ENCODE measurements at regions not wholly inside any gene's neighbourhood (a gene's known extent, or its start where the extent isn't known, plus 50 kb on each side); places are given as distances from the start of the nearest gene placed in this dataset.
"Not testable (repeated sequence)": the region's sequence is repeated elsewhere in the genome, so short reads cannot be mapped to it uniquely, and the experiment has no call there.

GRCh38 chr20:33927724-33928123 is 66.0 kb upstream of the RALY start:
- no peak overlapping the region for H3K4me3 Mint-ChIP-seq
- H3K27me3 Mint-ChIP-seq: peaks cover 2% of the 10 kb centered on the region
- DNase-seq (no peak), ATAC-seq (no peak)
- H3K27ac Mint-ChIP-seq: no peak overlapping the region
- peaks cover 8% of the 10 kb centered on the region for H3K4me1 Mint-ChIP-seq
- H3K9me3 Mint-ChIP-seq: no peaks in the 10 kb centered on the region
- H3K36me3 Mint-ChIP-seq (ENCODE audit: low read depth): no peaks in the 10 kb centered on the region

DNA sequence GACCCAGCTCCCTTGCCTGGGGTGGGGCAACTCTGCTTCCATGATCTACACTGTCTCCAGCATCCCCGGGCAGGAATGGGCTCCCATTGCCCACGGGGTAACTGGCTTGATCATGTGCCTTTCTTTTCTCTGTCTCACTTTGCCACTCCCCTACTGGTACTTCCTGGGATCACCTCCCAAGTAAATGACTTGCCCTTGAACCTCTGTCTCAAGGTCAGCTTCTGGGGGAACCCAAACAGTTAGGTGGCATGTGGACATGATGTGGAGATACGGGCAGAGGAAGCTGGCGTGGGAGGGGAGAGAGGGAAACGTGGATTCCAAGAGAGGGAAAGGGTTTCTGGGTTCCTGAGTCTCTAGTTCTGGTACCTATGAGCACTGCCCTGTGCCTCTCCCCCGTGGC is 63.8 kb upstream of the RALY start:
- H3K36me3 Mint-ChIP-seq (ENCODE audit: low read depth): no peaks in the 10 kb centered on the region
- no peak overlapping the region for H3K27ac Mint-ChIP-seq
- H3K9me3 Mint-ChIP-seq: no peaks in the 10 kb centered on the region
- H3K4me3 Mint-ChIP-seq: no peak overlapping the region
- ATAC-seq (no peak), DNase-seq (no peak)
- H3K27me3 Mint-ChIP-seq: peaks cover 2% of the 10 kb centered on the region
- peaks cover 8% of the 10 kb centered on the region for H3K4me1 Mint-ChIP-seq

DNA sequence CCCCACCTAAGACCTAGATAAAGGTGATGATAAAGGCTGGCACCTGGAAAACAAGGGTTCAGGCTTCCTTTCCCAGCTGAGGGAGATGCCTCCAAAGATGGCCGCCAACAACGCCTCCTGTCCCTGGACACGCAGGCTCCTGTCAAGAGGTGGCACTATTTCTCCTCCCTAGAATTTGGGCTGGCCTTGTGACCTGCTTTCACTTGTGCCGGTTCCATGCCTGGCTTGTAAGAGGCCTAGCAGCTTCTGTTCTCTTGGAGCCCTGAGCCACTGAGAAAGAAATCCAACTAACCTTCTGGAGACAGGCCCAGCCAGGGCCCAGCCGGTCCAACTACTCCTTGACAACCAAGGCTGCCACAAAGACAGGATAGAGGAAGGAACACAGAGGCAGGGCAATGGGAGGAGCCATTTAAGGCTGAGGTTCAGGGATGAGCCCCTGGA is 60.2 kb upstream of the RALY start:
- no peaks in the 10 kb centered on the region for H3K9me3 Mint-ChIP-seq
- ATAC-seq (peak; percentile 83), DNase-seq (peak; percentile 57)
- no peak overlapping the region for H3K4me3 Mint-ChIP-seq
- peak overlapping the region; percentile 18 for H3K27ac Mint-ChIP-seq
- peaks cover 8% of the 10 kb centered on the region for H3K4me1 Mint-ChIP-seq
- no peaks in the 10 kb centered on the region for H3K27me3 Mint-ChIP-seq
- H3K36me3 Mint-ChIP-seq (ENCODE audit: low read depth): no peaks in the 10 kb centered on the region

GRCh38 chr20:33936656-33937055 is 57.1 kb upstream of the RALY start:
- no peak for DNase-seq
- Mint-ChIP-seq H3K4me1 (no peaks in the 10 kb centered on the region), H3K27ac (no peak overlapping the region), H3K4me3 (no peak overlapping the region), H3K9me3 (no peaks in the 10 kb centered on the region), H3K27me3 (no peaks in the 10 kb centered on the region), H3K36me3 (ENCODE audit: low read depth) (no peaks in the 10 kb centered on the region)
- no peak for ATAC-seq

DNA sequence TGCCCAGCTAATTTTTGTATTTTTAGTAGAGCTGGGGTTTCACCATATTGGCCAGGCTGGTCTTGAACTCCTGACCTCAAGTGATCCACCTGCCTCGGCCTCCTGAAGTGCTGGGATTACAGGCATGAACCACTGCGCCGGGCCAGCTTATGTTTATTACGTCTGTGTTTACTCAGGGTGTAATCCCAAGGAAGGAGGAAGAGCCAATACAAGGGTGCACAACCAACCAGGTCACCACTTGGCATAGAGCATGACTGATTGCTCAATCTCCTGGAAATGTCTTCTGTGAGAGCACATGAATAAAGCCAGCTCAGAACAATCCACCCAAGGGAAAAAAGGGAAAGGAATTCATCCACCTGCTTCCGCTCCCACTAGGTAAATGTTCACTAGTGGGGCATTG is 54.7 kb upstream of the RALY start:
- not testable (repeated sequence) for H3K4me3 Mint-ChIP-seq; H3K4me1 Mint-ChIP-seq; H3K27ac Mint-ChIP-seq; H3K27me3 Mint-ChIP-seq; DNase-seq; ATAC-seq; H3K9me3 Mint-ChIP-seq; H3K36me3 Mint-ChIP-seq (ENCODE audit: low read depth)

DNA sequence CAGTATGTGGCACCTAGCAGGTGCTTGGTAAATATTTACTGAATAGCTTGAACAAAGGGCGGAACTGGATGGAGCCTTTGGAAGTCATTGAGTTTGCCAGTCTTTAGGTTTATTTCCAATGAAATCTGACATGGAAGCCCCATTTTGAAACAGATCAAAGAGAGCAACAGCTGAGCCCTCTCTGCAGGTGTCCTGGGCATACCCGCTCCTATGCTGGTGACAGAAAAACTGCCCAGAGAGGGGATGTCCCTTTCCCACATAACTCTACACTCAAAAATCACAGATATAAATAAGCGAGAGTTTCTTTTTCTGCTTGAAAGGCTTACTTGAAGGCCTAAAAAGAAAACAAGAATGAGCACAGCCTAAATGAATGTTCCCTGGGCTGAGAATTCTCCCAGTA is 53.0 kb upstream of the RALY start:
- no peak for DNase-seq
- no peaks in the 10 kb centered on the region for H3K36me3 Mint-ChIP-seq (ENCODE audit: low read depth)
- no peak overlapping the region for H3K27ac Mint-ChIP-seq
- no peaks in the 10 kb centered on the region for H3K4me1 Mint-ChIP-seq
- H3K4me3 Mint-ChIP-seq: no peak overlapping the region
- no peak for ATAC-seq
- H3K27me3 Mint-ChIP-seq: no peaks in the 10 kb centered on the region
- H3K9me3 Mint-ChIP-seq: no peaks in the 10 kb centered on the region
